Endothelial cell of umbilical vein (primary cell): ENCODE measurements at regions not wholly inside any gene's neighbourhood (a gene's known extent, or its start where the extent isn't known, plus 50 kb on each side); places are given as distances from the start of the nearest gene placed in this dataset.

Source experiments
- EZH2 ChIP-seq: IDR thresholded peaks from 2 replicates; pipeline ENCODE4 v1.6.1; 2012; ENCODE audit warnings: borderline replicate concordance, low read depth, mild to moderate bottlenecking, moderate library complexity, low read length, inconsistent platforms; ENCODE audit not compliant: severe bottlenecking
- JUN ChIP-seq: IDR thresholded peaks from 2 replicates; pipeline ENCODE4 v1.6.1; 2011; ENCODE audit warnings: borderline replicate concordance, low read depth; ENCODE audit not compliant: insufficient read length, insufficient read depth
- MAX ChIP-seq: IDR thresholded peaks from 2 replicates; pipeline ENCODE4 v1.6.1; 2011; ENCODE audit not compliant: insufficient read depth, insufficient read length
- MYC ChIP-seq: IDR thresholded peaks from one replicate; pipeline ENCODE4 v1.6.1; 2011; ENCODE audit warnings: mild to moderate bottlenecking, low read depth, low read length
- POLR2A ChIP-seq: IDR thresholded peaks from 2 replicates; pipeline ENCODE4 v1.6.1; 2012; ENCODE audit warnings: low read depth, mild to moderate bottlenecking, control low read depth, low read length
- POLR2AphosphoS5 ChIP-seq: IDR thresholded peaks from 2 replicates; pipeline ENCODE4 v1.6.1; 2012; ENCODE audit warnings: low read depth, mild to moderate bottlenecking, control low read depth, low read length, moderate library complexity; ENCODE audit not compliant: insufficient read depth
- TF ChIP-seq, protein P1 (sequence below), 2 donors: IDR thresholded peaks; 1 replicate in 1 of 2; 2 replicates in 1 of 2; pipeline ENCODE4 v1.5.1; 2011; ENCODE audit warnings: low read length in 2 of 2, mild to moderate bottlenecking in 2 of 2, moderate library complexity in 2 of 2, control low read depth in 1 of 2, inconsistent platforms in 1 of 2, low read depth in 1 of 2; ENCODE audit not compliant: insufficient read depth in 1 of 2; ENCODE audit errors: extremely low read depth in 1 of 2

- no peak for TF ChIP-seq EZH2
- TF ChIP-seq POLR2A: no peak
- no peak for TF ChIP-seq JUN
- TF ChIP-seq, protein P1, sequence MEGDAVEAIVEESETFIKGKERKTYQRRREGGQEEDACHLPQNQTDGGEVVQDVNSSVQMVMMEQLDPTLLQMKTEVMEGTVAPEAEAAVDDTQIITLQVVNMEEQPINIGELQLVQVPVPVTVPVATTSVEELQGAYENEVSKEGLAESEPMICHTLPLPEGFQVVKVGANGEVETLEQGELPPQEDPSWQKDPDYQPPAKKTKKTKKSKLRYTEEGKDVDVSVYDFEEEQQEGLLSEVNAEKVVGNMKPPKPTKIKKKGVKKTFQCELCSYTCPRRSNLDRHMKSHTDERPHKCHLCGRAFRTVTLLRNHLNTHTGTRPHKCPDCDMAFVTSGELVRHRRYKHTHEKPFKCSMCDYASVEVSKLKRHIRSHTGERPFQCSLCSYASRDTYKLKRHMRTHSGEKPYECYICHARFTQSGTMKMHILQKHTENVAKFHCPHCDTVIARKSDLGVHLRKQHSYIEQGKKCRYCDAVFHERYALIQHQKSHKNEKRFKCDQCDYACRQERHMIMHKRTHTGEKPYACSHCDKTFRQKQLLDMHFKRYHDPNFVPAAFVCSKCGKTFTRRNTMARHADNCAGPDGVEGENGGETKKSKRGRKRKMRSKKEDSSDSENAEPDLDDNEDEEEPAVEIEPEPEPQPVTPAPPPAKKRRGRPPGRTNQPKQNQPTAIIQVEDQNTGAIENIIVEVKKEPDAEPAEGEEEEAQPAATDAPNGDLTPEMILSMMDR (IDR thresholded peaks at IDR 0.05; ENCODE audit: extremely low read depth in 1 of 2, insufficient read depth in 1 of 2, low read depth in 1 of 2, low read length in 2 of 2): no peak
- TF ChIP-seq POLR2AphosphoS5: no peak
- TF ChIP-seq MYC: no peak
- TF ChIP-seq MAX: no peak
Measured at GRCh38 chr4:90007494-90008167, 113.0 kb downstream of the MMRN1 start.
